Right forelimb (tissue), 1 donor: ENCODE measurements at regions not wholly inside any gene's neighbourhood (a gene's known extent, or its start where the extent isn't known, plus 50 kb on each side); places are given as distances from the start of the nearest gene placed in this dataset.

Experiments used
- DNase-seq: peaks from one replicate; pipeline ENCODE4 v3.0.0-alpha.2; 2018

GRCh38 chr20:10961651-10962288 lies 288.0 kb upstream of the JAG1 start:
- DNase-seq = no peak

GRCh38 chr20:10962937-10963336 lies 289.1 kb upstream of the JAG1 start:
- DNase-seq = no peak

GRCh38 chr20:10963717-10964266 lies 290.0 kb upstream of the JAG1 start:
- no peak for DNase-seq

GRCh38 chr20:10965936-10966470 lies 292.2 kb upstream of the JAG1 start:
- DNase-seq = no peak

- no peak for DNase-seq
Observed at GRCh38 chr20:10970109-10970508, 296.3 kb upstream of the JAG1 start.

GRCh38 chr20:10971096-10971495 lies 297.3 kb upstream of the JAG1 start:
- no peak for DNase-seq

- DNase-seq = no peak
Observed at GRCh38 chr20:10972219-10972860, 298.5 kb upstream of the JAG1 start.

- DNase-seq = no peak
Observed at GRCh38 chr20:10976051-10976450, 302.3 kb upstream of the JAG1 start.

GRCh38 chr20:10978019-10978702 lies 304.4 kb upstream of the JAG1 start:
- DNase-seq = no peak

- DNase-seq = no peak
Observed at GRCh38 chr20:10978713-10979112, 304.9 kb upstream of the JAG1 start.

- DNase-seq = no peak
Observed at GRCh38 chr20:10982692-10983091, 308.9 kb upstream of the JAG1 start.

GRCh38 chr20:10984294-10984693 lies 310.5 kb upstream of the JAG1 start:
- no peak for DNase-seq

GRCh38 chr20:10984913-10985312 lies 311.1 kb upstream of the JAG1 start:
- no peak for DNase-seq

- no peak for DNase-seq
Observed at GRCh38 chr20:10985536-10985935, 311.7 kb upstream of the JAG1 start.

GRCh38 chr20:10986586-10986985 lies 312.8 kb upstream of the JAG1 start:
- DNase-seq = no peak

- DNase-seq = no peak
Observed at GRCh38 chr20:10987651-10988383, 314.0 kb upstream of the JAG1 start.

GRCh38 chr20:10990625-10991382 lies 317.0 kb upstream of the JAG1 start:
- DNase-seq = no peak

- DNase-seq = no peak
Observed at GRCh38 chr20:10992731-10993130, 318.9 kb upstream of the JAG1 start.

- DNase-seq = no peak
Observed at GRCh38 chr20:10994991-10995700, 321.3 kb upstream of the JAG1 start.

- DNase-seq = no peak
Observed at GRCh38 chr20:10998476-10998875, 324.7 kb upstream of the JAG1 start.

- no peak for DNase-seq
Observed at GRCh38 chr20:11000416-11000815, 326.6 kb upstream of the JAG1 start.

- no peak for DNase-seq
Observed at GRCh38 chr20:11001302-11001701, 327.5 kb upstream of the JAG1 start.
